HG03460 (cell line): ENCODE measurements at regions not wholly inside any gene's neighbourhood (a gene's known extent, or its start where the extent isn't known, plus 50 kb on each side); places are given as distances from the start of the nearest gene placed in this dataset.

Source experiments
- ATAC-seq: cut with Tn5 transposase; IDR thresholded peaks from one replicate; pipeline ENCODE4 v1.9.1; 2021; ENCODE audit not compliant: unreplicated experiment

- ATAC-seq: no peak
These were observed 382.6 kb upstream of the THBS1 start for GRCh38 chr15:39198044-39199000.

GRCh38 chr15:39199076-39199475, 381.8 kb upstream of the THBS1 start:
- ATAC-seq: no peak

GRCh38 chr15:39200586-39200985, 380.3 kb upstream of the THBS1 start:
- ATAC-seq: no peak

GRCh38 chr15:39202641-39203040, 378.2 kb upstream of the THBS1 start:
- ATAC-seq: no peak

- ATAC-seq: no peak
These were observed 376.8 kb upstream of the THBS1 start for GRCh38 chr15:39204031-39204430.

- ATAC-seq: no peak
These were observed 375.8 kb upstream of the THBS1 start for GRCh38 chr15:39205081-39205480.

GRCh38 chr15:39205506-39206371, 375.1 kb upstream of the THBS1 start:
- no peak for ATAC-seq

GRCh38 chr15:39207532-39208115, 373.3 kb upstream of the THBS1 start:
- ATAC-seq: no peak

- ATAC-seq: no peak
These were observed 372.7 kb upstream of the THBS1 start for GRCh38 chr15:39208187-39208586.

- no peak for ATAC-seq
These were observed 371.2 kb upstream of the THBS1 start for GRCh38 chr15:39209548-39210211.

GRCh38 chr15:39211108-39211979, 369.5 kb upstream of the THBS1 start:
- no peak for ATAC-seq

- ATAC-seq: no peak
These were observed 367.5 kb upstream of the THBS1 start for GRCh38 chr15:39213385-39213840.

GRCh38 chr15:39215015-39215414, 365.9 kb upstream of the THBS1 start:
- ATAC-seq: no peak

GRCh38 chr15:39216816-39217215, 364.1 kb upstream of the THBS1 start:
- ATAC-seq: no peak

- no peak for ATAC-seq
These were observed 361.3 kb upstream of the THBS1 start for GRCh38 chr15:39219608-39220007.

- ATAC-seq: no peak
These were observed 354.5 kb upstream of the THBS1 start for GRCh38 chr15:39226169-39226937.

GRCh38 chr15:39227001-39227400, 353.9 kb upstream of the THBS1 start:
- no peak for ATAC-seq

GRCh38 chr15:39228889-39229288, 352.0 kb upstream of the THBS1 start:
- ATAC-seq: no peak
